Erythroblast (primary cell): ENCODE measurements at regions not wholly inside any gene's neighbourhood (a gene's known extent, or its start where the extent isn't known, plus 50 kb on each side); places are given as distances from the start of the nearest gene placed in this dataset.
"Not testable (repeated sequence)": the region's sequence is repeated elsewhere in the genome, so short reads cannot be mapped to it uniquely, and the experiment has no call there.

Source experiments
- DNase-seq, 2 experiments: peaks; one replicate each; lab custom pipeline; 2025; lab: John Stamatoyannopoulos, UW
- GATA1 ChIP-seq: IDR thresholded peaks from 2 replicates; pipeline ENCODE4 v1.6.1; 2011; ENCODE audit warnings: low read depth, mild to moderate bottlenecking, control low read depth, low read length, moderate library complexity
- POLR2A ChIP-seq: IDR thresholded peaks from 2 replicates; pipeline ENCODE4 v1.6.1; 2011; ENCODE audit warnings: mild to moderate bottlenecking, low read length

- TF ChIP-seq POLR2A = no peak
- TF ChIP-seq GATA1 = no peak
- peak; percentile 58 to 71 for DNase-seq
Observed at GRCh38 chr14:21846227-21846885, 172.7 kb upstream of the OR4E1 start.

GRCh38 chr14:21840765-21841164, 167.1 kb upstream of the OR4E1 start:
- peak in 1 of 2 experiments; percentile 9 for DNase-seq
- TF ChIP-seq POLR2A = no peak
- TF ChIP-seq GATA1 = no peak

- TF ChIP-seq GATA1 = no peak
- TF ChIP-seq POLR2A = no peak
- no peak for DNase-seq
Observed at GRCh38 chr14:21833836-21834235, 160.2 kb upstream of the OR4E1 start.

GRCh38 chr14:21825845-21826244, 152.2 kb upstream of the OR4E1 start:
- DNase-seq = no peak
- TF ChIP-seq GATA1 = no peak
- TF ChIP-seq POLR2A = no peak

- peak; percentile 81 to 82 for DNase-seq
- TF ChIP-seq GATA1 (no peak), POLR2A (no peak)
Observed at GRCh38 chr14:21825149-21825743, 151.6 kb upstream of the OR4E1 start.

- peak; percentile 9 to 32 for DNase-seq
- TF ChIP-seq POLR2A = no peak
- no peak for TF ChIP-seq GATA1
Observed at GRCh38 chr14:21822109-21822508, 148.5 kb upstream of the OR4E1 start.

- DNase-seq = no peak
- TF ChIP-seq GATA1 = no peak
- TF ChIP-seq POLR2A = no peak
Observed at GRCh38 chr14:21820631-21821030, 147.0 kb upstream of the OR4E1 start.

GRCh38 chr14:21819891-21820290, 146.3 kb upstream of the OR4E1 start:
- peak; percentile 55 to 81 for DNase-seq

GRCh38 chr14:21817010-21817409, 143.4 kb upstream of the OR4E1 start:
- DNase-seq = not testable (repeated sequence)

- TF ChIP-seq GATA1 (no peak), POLR2A (no peak)
Observed at GRCh38 chr14:21807975-21808374, 134.4 kb upstream of the OR4E1 start.

GRCh38 chr14:21804981-21805380, 131.4 kb upstream of the OR4E1 start:
- no peak for DNase-seq
- TF ChIP-seq POLR2A (no peak), GATA1 (no peak)

More at GRCh38 chr14:21807975-21808374, 134.4 kb upstream of the OR4E1 start:
- DNase-seq = no peak

GRCh38 chr14:21802441-21802840, 128.8 kb upstream of the OR4E1 start:
- TF ChIP-seq GATA1 (no peak), POLR2A (no peak)
- no peak for DNase-seq

- peak; percentile 61 to 80 for DNase-seq
- TF ChIP-seq GATA1 (no peak), POLR2A (no peak)
Observed at GRCh38 chr14:21796916-21797315, 123.3 kb upstream of the OR4E1 start.

- no peak for TF ChIP-seq GATA1
- no peak for DNase-seq
Observed at GRCh38 chr14:21795456-21795855, 121.8 kb upstream of the OR4E1 start.

- no peak for TF ChIP-seq POLR2A
- no peak for TF ChIP-seq GATA1
- DNase-seq = no peak
Observed at GRCh38 chr14:21791749-21792148, 118.1 kb upstream of the OR4E1 start.

- DNase-seq = not testable (repeated sequence)
Observed at GRCh38 chr14:21788687-21789086, 115.1 kb upstream of the OR4E1 start.

GRCh38 chr14:21787242-21787641, 113.6 kb upstream of the OR4E1 start:
- DNase-seq = not testable (repeated sequence)
